ENCODE measurements at regions not wholly inside any gene's neighbourhood (a gene's known extent, or its start where the extent isn't known, plus 50 kb on each side); places are given as distances from the start of the nearest gene placed in this dataset.

DNA sequence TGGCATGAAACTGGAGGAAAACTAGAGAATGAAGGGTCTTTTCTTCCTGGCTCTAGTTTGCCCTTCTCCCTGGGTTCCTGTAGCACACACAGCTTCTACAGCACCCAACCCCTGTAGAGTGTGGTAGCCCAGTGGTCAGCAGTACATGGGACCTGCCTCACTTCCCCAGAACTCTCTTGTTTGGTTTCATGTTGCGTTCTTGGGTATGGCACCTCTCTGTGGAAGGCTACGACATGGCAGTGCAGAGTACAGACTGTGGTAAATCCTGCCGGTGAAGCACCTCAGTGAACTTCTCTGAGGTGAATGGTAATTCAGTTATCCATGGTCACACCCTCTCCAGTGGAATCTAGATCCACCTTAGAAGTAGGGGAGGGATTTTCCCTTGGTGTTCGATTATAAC is 105.5 kb downstream of the TLR4 start:
- TF ChIP-seq, protein P1, sequence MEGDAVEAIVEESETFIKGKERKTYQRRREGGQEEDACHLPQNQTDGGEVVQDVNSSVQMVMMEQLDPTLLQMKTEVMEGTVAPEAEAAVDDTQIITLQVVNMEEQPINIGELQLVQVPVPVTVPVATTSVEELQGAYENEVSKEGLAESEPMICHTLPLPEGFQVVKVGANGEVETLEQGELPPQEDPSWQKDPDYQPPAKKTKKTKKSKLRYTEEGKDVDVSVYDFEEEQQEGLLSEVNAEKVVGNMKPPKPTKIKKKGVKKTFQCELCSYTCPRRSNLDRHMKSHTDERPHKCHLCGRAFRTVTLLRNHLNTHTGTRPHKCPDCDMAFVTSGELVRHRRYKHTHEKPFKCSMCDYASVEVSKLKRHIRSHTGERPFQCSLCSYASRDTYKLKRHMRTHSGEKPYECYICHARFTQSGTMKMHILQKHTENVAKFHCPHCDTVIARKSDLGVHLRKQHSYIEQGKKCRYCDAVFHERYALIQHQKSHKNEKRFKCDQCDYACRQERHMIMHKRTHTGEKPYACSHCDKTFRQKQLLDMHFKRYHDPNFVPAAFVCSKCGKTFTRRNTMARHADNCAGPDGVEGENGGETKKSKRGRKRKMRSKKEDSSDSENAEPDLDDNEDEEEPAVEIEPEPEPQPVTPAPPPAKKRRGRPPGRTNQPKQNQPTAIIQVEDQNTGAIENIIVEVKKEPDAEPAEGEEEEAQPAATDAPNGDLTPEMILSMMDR (conservative IDR thresholded peaks at IDR 0.05), result no peak
- TF ChIP-seq EZH2 (IDR thresholded peaks at IDR 0.05; ENCODE audit: low read depth), result no peak
